HG03342 (cell line): ENCODE measurements at regions not wholly inside any gene's neighbourhood (a gene's known extent, or its start where the extent isn't known, plus 50 kb on each side); places are given as distances from the start of the nearest gene placed in this dataset.

Source experiments
- ATAC-seq: cut with Tn5 transposase; IDR thresholded peaks from one replicate; pipeline ENCODE4 v1.9.1; 2021; ENCODE audit warnings: mild to moderate bottlenecking, moderate library complexity; ENCODE audit not compliant: unreplicated experiment

GRCh38 chr4:126935801-126936200 lies 697.0 kb upstream of the INTU start:
- ATAC-seq = no peak

- ATAC-seq = no peak
Measured at GRCh38 chr4:126937342-126937741, 695.4 kb upstream of the INTU start.

GRCh38 chr4:126937846-126938422 lies 694.8 kb upstream of the INTU start:
- ATAC-seq = no peak

GRCh38 chr4:126939401-126939800 lies 693.4 kb upstream of the INTU start:
- ATAC-seq = no peak

- no peak for ATAC-seq
Measured at GRCh38 chr4:126947536-126947935, 685.2 kb upstream of the INTU start.

- ATAC-seq = no peak
Measured at GRCh38 chr4:126954537-126955291, 678.0 kb upstream of the INTU start.

GRCh38 chr4:126955292-126956183 lies 677.2 kb upstream of the INTU start:
- ATAC-seq = no peak

- no peak for ATAC-seq
Measured at GRCh38 chr4:126956184-126956897, 676.4 kb upstream of the INTU start.

- no peak for ATAC-seq
Measured at GRCh38 chr4:126957556-126957955, 675.2 kb upstream of the INTU start.

- no peak for ATAC-seq
Measured at GRCh38 chr4:126957987-126958386, 674.8 kb upstream of the INTU start.

GRCh38 chr4:126958482-126958881 lies 674.3 kb upstream of the INTU start:
- ATAC-seq = no peak

GRCh38 chr4:126959056-126959745 lies 673.6 kb upstream of the INTU start:
- no peak for ATAC-seq

- ATAC-seq = no peak
Measured at GRCh38 chr4:126960760-126961159, 672.0 kb upstream of the INTU start.

GRCh38 chr4:126961661-126962060 lies 671.1 kb upstream of the INTU start:
- ATAC-seq = no peak

- ATAC-seq = no peak
Measured at GRCh38 chr4:126965877-126966276, 666.9 kb upstream of the INTU start.

GRCh38 chr4:126969360-126970235 lies 663.2 kb upstream of the INTU start:
- ATAC-seq = no peak

GRCh38 chr4:126973201-126973600 lies 659.6 kb upstream of the INTU start:
- ATAC-seq = no peak

GRCh38 chr4:126976850-126977632 lies 655.7 kb upstream of the INTU start:
- ATAC-seq = no peak

GRCh38 chr4:126986005-126986404 lies 646.8 kb upstream of the INTU start:
- ATAC-seq = no peak
